GM21360 (cell line): ENCODE measurements at regions not wholly inside any gene's neighbourhood (a gene's known extent, or its start where the extent isn't known, plus 50 kb on each side); places are given as distances from the start of the nearest gene placed in this dataset.
"Not testable (repeated sequence)": the region's sequence is repeated elsewhere in the genome, so short reads cannot be mapped to it uniquely, and the experiment has no call there.

Experiments
- ATAC-seq: cut with Tn5 transposase; IDR thresholded peaks from one replicate; pipeline ENCODE4 v1.9.1; 2021; ENCODE audit warnings: mild to moderate bottlenecking, moderate library complexity; ENCODE audit not compliant: unreplicated experiment

GRCh38 chr3:102676424-102676823, 241.6 kb downstream of the ZPLD1 start:
- ATAC-seq: no peak

GRCh38 chr3:102682741-102683140, 247.9 kb downstream of the ZPLD1 start:
- no peak for ATAC-seq

GRCh38 chr3:102686792-102687191, 252.0 kb downstream of the ZPLD1 start:
- no peak for ATAC-seq

- ATAC-seq: no peak
These were observed 253.2 kb downstream of the ZPLD1 start for GRCh38 chr3:102687851-102688555.

- no peak for ATAC-seq
These were observed 253.7 kb downstream of the ZPLD1 start for GRCh38 chr3:102688556-102688930.

- ATAC-seq: no peak
These were observed 256.7 kb downstream of the ZPLD1 start for GRCh38 chr3:102691507-102691906.

GRCh38 chr3:102699104-102699818, 264.4 kb downstream of the ZPLD1 start:
- no peak for ATAC-seq

- no peak for ATAC-seq
These were observed 265.0 kb downstream of the ZPLD1 start for GRCh38 chr3:102699819-102700140.

- no peak for ATAC-seq
These were observed 278.1 kb downstream of the ZPLD1 start for GRCh38 chr3:102712896-102713295.

- ATAC-seq: peak; percentile 11
These were observed 279.8 kb downstream of the ZPLD1 start for GRCh38 chr3:102714567-102714966.

GRCh38 chr3:102715030-102715697, 280.3 kb downstream of the ZPLD1 start:
- peak; percentile 95 for ATAC-seq

- no peak for ATAC-seq
These were observed 283.8 kb downstream of the ZPLD1 start for GRCh38 chr3:102718651-102719050.

GRCh38 chr3:102722317-102722716, 287.5 kb downstream of the ZPLD1 start:
- ATAC-seq: no peak

GRCh38 chr3:102727340-102727739, 292.5 kb downstream of the ZPLD1 start:
- no peak for ATAC-seq

- ATAC-seq: not testable (repeated sequence)
These were observed 297.8 kb downstream of the ZPLD1 start for GRCh38 chr3:102732581-102732980.

GRCh38 chr3:102733791-102734563, 299.2 kb downstream of the ZPLD1 start:
- ATAC-seq: no peak

- ATAC-seq: no peak
These were observed 300.5 kb downstream of the ZPLD1 start for GRCh38 chr3:102735311-102735710.

GRCh38 chr3:102736288-102736974, 301.6 kb downstream of the ZPLD1 start:
- ATAC-seq: no peak

GRCh38 chr3:102736975-102737304, 302.1 kb downstream of the ZPLD1 start:
- no peak for ATAC-seq

GRCh38 chr3:102737353-102737752, 302.5 kb downstream of the ZPLD1 start:
- no peak for ATAC-seq

- ATAC-seq: no peak
These were observed 306.3 kb downstream of the ZPLD1 start for GRCh38 chr3:102741105-102741504.
